ENCODE measurements at regions not wholly inside any gene's neighbourhood (a gene's known extent, or its start where the extent isn't known, plus 50 kb on each side); places are given as distances from the start of the nearest gene placed in this dataset.

GRCh38 chr7:57308631-57309408 lies 141.2 kb upstream of the ZNF716 start:
- dilution Hi-C loops (cut with MboI; ENCODE audit: extremely low pct_ligation_motif_present, low sequenced_read_pairs): no loop called here
- FAIRE-seq: no peak
- no peak overlapping the region for H2AFZ ChIP-seq (ENCODE audit: low read depth, low read length)
- intact Hi-C loops (cut with micrococcal nuclease): no loop called here
- BruUV-seq (replicated peaks): no TSS peak
- peaks cover 7% of the 10 kb centered on the region for H3K9me3 ChIP-seq (replicated peaks; ENCODE audit: control insufficient read depth, insufficient read depth, low read length)
- H3K79me2 ChIP-seq (ENCODE audit: control insufficient read depth, insufficient read depth, low read length): no peaks in the 10 kb centered on the region
- CTCF ChIA-PET: no interaction called here
- H3K9me1 ChIP-seq (replicated peaks; ENCODE audit: control insufficient read depth, extremely low read depth, insufficient read depth, low read length): no peaks in the 10 kb centered on the region
- H4K20me1 ChIP-seq (replicated peaks; ENCODE audit: control insufficient read depth, extremely low read depth, insufficient read depth, low read length): no peaks in the 10 kb centered on the region
- no peak overlapping the region for H3K9ac ChIP-seq (replicated peaks; ENCODE audit: extremely low read depth, insufficient read depth, low read length)
- H3K4me3 ChIP-seq (replicated peaks in 1 of 3; ENCODE audit: insufficient read depth in 1 of 3, low read depth in 1 of 3, low read length in 3 of 3): no peak overlapping the region
- H3K4me2 ChIP-seq (ENCODE audit: insufficient read depth, low read length): no peak overlapping the region
- H3K36me3 ChIP-seq (ENCODE audit: control insufficient read depth in 2 of 2, extremely low read depth in 1 of 2, insufficient read depth in 2 of 2, low read length in 2 of 2): no peaks in the 10 kb centered on the region
- H3K4me1 ChIP-seq (ENCODE audit: control insufficient read depth, extremely low read depth, insufficient read depth, low read length): no peaks in the 10 kb centered on the region
- TF ChIP-seq POLR2A (IDR thresholded peaks at IDR 0.05; ENCODE audit: low read depth, low read length) (no peak), FOS (IDR thresholded peaks at IDR 0.05; ENCODE audit: borderline replicate concordance, insufficient read depth, low read length) (no peak), MYC (IDR thresholded peaks at IDR 0.05; ENCODE audit: low read depth, low read length) (no peak), JUN (IDR thresholded peaks at IDR 0.05; ENCODE audit: borderline replicate concordance, insufficient read depth, insufficient read length, low read depth) (no peak), POLR2AphosphoS5 (IDR thresholded peaks at IDR 0.05; ENCODE audit: insufficient read depth, low read depth, low read length) (no peak), GATA2 (IDR thresholded peaks at IDR 0.05; ENCODE audit: insufficient read depth, insufficient read length, low read depth, low read length) (no peak), EZH2 (IDR thresholded peaks at IDR 0.05; ENCODE audit: borderline replicate concordance, low read depth, low read length, severe bottlenecking) (no peak)
- TF ChIP-seq, protein P1, sequence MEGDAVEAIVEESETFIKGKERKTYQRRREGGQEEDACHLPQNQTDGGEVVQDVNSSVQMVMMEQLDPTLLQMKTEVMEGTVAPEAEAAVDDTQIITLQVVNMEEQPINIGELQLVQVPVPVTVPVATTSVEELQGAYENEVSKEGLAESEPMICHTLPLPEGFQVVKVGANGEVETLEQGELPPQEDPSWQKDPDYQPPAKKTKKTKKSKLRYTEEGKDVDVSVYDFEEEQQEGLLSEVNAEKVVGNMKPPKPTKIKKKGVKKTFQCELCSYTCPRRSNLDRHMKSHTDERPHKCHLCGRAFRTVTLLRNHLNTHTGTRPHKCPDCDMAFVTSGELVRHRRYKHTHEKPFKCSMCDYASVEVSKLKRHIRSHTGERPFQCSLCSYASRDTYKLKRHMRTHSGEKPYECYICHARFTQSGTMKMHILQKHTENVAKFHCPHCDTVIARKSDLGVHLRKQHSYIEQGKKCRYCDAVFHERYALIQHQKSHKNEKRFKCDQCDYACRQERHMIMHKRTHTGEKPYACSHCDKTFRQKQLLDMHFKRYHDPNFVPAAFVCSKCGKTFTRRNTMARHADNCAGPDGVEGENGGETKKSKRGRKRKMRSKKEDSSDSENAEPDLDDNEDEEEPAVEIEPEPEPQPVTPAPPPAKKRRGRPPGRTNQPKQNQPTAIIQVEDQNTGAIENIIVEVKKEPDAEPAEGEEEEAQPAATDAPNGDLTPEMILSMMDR (IDR thresholded peaks at IDR 0.05; ENCODE audit: extremely low read depth in 1 of 2, insufficient read depth in 1 of 2, low read depth in 1 of 2, low read length in 2 of 2): no peak
- TF ChIP-seq, protein P2, sequence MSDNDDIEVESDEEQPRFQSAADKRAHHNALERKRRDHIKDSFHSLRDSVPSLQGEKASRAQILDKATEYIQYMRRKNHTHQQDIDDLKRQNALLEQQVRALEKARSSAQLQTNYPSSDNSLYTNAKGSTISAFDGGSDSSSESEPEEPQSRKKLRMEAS (IDR thresholded peaks at IDR 0.05; ENCODE audit: insufficient read depth, insufficient read length): no peak
- H3K27me3 ChIP-seq (ENCODE audit: control insufficient read depth in 2 of 2, insufficient read depth in 2 of 2, low read length in 2 of 2): no peaks in the 10 kb centered on the region
- POLR2A ChIA-PET: no interaction called here
- no peak for DNase-seq (ENCODE audit: low read depth, low spot score)
- H3K27ac ChIP-seq (ENCODE audit: insufficient read depth, low read depth, low read length): no peak overlapping the region

Data from endothelial cell of umbilical vein (primary cell).